ENCODE measurements at regions not wholly inside any gene's neighbourhood (a gene's known extent, or its start where the extent isn't known, plus 50 kb on each side); places are given as distances from the start of the nearest gene placed in this dataset.

GRCh38 chr4:144899393-144899792, 198.6 kb downstream of the ANAPC10 start:
- TF ChIP-seq YY1 (IDR thresholded peaks at IDR 0.05; ENCODE audit: insufficient read depth, insufficient read length) (no peak), ZNF274 (IDR thresholded peaks at IDR 0.05; ENCODE audit: low read depth, low read length) (no peak), SUZ12 (IDR thresholded peaks at IDR 0.05; ENCODE audit: extremely low read depth, insufficient read depth, insufficient read length) (no peak)

Measured in NT2/D1 (cell line).